ENCODE measurements at regions not wholly inside any gene's neighbourhood (a gene's known extent, or its start where the extent isn't known, plus 50 kb on each side); places are given as distances from the start of the nearest gene placed in this dataset.

DNA sequence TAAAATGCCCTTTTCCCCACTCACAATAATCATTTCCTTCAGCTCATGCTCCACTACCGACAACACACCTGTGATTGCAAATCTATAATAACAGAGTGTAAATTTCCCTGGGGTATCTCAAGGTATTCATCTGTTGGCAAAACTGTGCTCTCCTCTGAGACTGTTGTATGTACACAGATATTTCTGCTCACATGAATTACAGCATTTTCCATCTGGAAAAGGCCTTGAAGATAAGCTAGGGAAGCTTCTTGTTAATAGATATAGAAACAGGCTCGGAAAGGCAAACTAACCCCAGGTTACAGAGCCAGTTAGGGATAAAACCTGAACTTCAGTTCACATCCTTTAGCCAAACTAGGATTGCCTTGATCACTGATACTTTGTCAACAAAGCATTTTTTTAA, 210.4 kb upstream of the KRR1 start:
- Mint-ChIP-seq H3K4me3 (no peak overlapping the region), H3K9me3 (peaks cover 3% of the 10 kb centered on the region), H3K27ac (no peak overlapping the region), H3K4me1 (ENCODE audit: low read depth) (peaks cover 20% of the 10 kb centered on the region), H3K27me3 (peaks cover 8% of the 10 kb centered on the region), H3K36me3 (ENCODE audit: low read depth) (peaks cover 4% of the 10 kb centered on the region)
- no peak for TF ChIP-seq CTCF (IDR thresholded peaks at IDR 0.05)
- intact Hi-C loops (cut with micrococcal nuclease), result no loop called here
- DNase-seq, result no peak
- ChIA-PET CTCF (no interaction called here), POLR2A (interaction anchor here (0.8 kb wide), 1 partner anchor 10 kb away, joined by 4 read pairs; no protein-coding TSS in a partner anchor)
- no peak for ATAC-seq

DNA sequence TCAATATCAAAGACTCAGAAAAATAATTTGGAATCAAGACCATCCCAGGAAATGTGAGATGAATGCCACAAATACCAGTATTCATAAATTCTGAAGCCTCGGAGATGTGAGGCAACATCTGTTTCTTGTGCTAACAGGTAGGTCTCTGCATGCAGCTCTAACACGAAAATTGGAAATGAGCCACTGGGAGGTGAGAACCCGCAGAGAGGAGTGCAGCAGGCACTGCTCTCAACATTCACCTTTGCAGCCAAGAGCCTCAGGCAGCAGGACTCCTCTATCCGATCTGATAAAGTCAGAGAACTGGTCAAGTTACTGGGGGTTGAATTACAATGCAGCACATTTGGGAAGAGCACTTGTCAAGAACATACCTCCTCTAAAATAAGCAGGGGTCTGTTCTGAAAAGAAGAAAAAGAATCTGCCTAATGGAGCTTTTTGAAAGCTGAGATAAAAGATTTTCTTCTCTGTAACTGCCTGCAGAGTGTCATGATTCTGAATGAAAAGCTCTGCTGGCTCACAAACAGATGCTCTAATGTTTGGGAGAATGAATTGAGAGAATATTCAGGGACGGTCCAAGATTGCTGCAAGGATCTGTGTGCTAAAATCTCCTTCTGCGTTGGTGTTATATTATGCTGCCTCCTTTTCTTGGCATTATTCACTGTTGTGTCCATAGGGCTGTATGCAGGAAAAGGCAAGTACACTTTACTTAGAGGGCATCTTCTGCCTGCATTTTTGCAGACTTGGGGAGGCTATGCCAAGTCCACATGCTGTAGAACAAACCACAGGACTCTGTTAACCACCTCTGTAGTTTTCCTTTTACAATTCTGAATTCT, 209.6 kb upstream of the KRR1 start:
- DNase-seq (no peak), ATAC-seq (no peak)
- Mint-ChIP-seq H3K9me3 (peaks cover 3% of the 10 kb centered on the region), H3K27me3 (peaks cover 8% of the 10 kb centered on the region), H3K27ac (no peak overlapping the region), H3K4me1 (ENCODE audit: low read depth) (peaks cover 20% of the 10 kb centered on the region), H3K36me3 (ENCODE audit: low read depth) (peaks cover 4% of the 10 kb centered on the region), H3K4me3 (no peak overlapping the region)
- ChIA-PET POLR2A (interaction anchor here (1.3 kb wide), 1 partner anchor 11 kb away, joined by 3 read pairs; no protein-coding TSS in a partner anchor), CTCF (no interaction called here)
- intact Hi-C loops (cut with micrococcal nuclease), result no loop called here
- TF ChIP-seq CTCF (IDR thresholded peaks at IDR 0.05), result no peak

GRCh38 chr12:75717902-75718301, 206.5 kb upstream of the KRR1 start:
- Mint-ChIP-seq H3K36me3 (ENCODE audit: low read depth) (no peaks in the 10 kb centered on the region), H3K9me3 (no peaks in the 10 kb centered on the region), H3K4me3 (no peak overlapping the region), H3K27me3 (peaks cover 11% of the 10 kb centered on the region), H3K27ac (no peak overlapping the region), H3K4me1 (ENCODE audit: low read depth) (peaks cover 22% of the 10 kb centered on the region)
- ChIA-PET CTCF (no interaction called here), POLR2A (interaction anchor here (0.6 kb wide), 1 partner anchor 70 kb away, joined by 3 read pairs; no protein-coding TSS in a partner anchor)
- DNase-seq (no peak), ATAC-seq (no peak)
- TF ChIP-seq CTCF (IDR thresholded peaks at IDR 0.05), result no peak
- intact Hi-C loops (cut with micrococcal nuclease), result loop anchor here (10.0 kb wide), 1 partner anchor 317 kb away; the partner anchor contains the start of gene PHLDA1

GRCh38 chr12:75716291-75717025, 205.0 kb upstream of the KRR1 start:
- no peak for ATAC-seq
- Mint-ChIP-seq H3K36me3 (ENCODE audit: low read depth) (no peaks in the 10 kb centered on the region), H3K27ac (no peak overlapping the region), H3K4me1 (ENCODE audit: low read depth) (peaks cover 18% of the 10 kb centered on the region), H3K9me3 (no peaks in the 10 kb centered on the region), H3K27me3 (peaks cover 11% of the 10 kb centered on the region), H3K4me3 (no peak overlapping the region)
- ChIA-PET CTCF (no interaction called here), POLR2A (no interaction called here)
- intact Hi-C loops (cut with micrococcal nuclease), result loop anchor here (10.0 kb wide), 1 partner anchor 318 kb away; the partner anchor contains the start of gene PHLDA1
- no peak for DNase-seq
- TF ChIP-seq CTCF (IDR thresholded peaks at IDR 0.05), result no peak

All from activated CD8-positive, alpha-beta T cell treated with anti-CD3 and anti-CD28 coated beads for 36 hours (primary cell).